ENCODE measurements at regions not wholly inside any gene's neighbourhood (a gene's known extent, or its start where the extent isn't known, plus 50 kb on each side); places are given as distances from the start of the nearest gene placed in this dataset.

DNA sequence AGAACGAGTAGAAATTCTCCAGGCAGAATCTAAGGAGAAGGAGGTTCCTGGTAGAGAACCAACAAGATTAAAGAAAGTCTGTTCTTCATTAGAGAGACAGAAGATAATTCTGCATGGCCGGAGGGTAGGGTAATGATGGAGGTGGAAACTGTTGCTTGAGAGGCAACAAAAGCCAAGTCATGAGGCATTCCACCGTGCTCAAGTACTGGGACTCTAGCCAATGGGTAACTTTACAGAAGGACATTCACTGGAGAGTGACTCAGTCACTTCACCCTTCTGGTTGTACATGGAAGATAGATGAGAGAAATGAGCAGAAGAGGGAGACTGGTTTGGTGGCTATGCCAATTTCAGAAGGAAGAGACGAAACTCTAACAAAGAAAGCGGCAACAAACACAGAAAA is 53.6 kb upstream of the ANKFN1 start:
- TF ChIP-seq GATA3 (IDR thresholded peaks at IDR 0.05; ENCODE audit: low read depth, low read length) (no peak), GATA2 (IDR thresholded peaks at IDR 0.05; ENCODE audit: low read depth, low read length) (no peak)
